HG02885 (cell line): ENCODE measurements at regions not wholly inside any gene's neighbourhood (a gene's known extent, or its start where the extent isn't known, plus 50 kb on each side); places are given as distances from the start of the nearest gene placed in this dataset.

Experiments used
- ATAC-seq: cut with Tn5 transposase; IDR thresholded peaks from one replicate; pipeline ENCODE4 v1.9.1; 2021; ENCODE audit warnings: mild to moderate bottlenecking; ENCODE audit not compliant: unreplicated experiment, poor library complexity

DNA sequence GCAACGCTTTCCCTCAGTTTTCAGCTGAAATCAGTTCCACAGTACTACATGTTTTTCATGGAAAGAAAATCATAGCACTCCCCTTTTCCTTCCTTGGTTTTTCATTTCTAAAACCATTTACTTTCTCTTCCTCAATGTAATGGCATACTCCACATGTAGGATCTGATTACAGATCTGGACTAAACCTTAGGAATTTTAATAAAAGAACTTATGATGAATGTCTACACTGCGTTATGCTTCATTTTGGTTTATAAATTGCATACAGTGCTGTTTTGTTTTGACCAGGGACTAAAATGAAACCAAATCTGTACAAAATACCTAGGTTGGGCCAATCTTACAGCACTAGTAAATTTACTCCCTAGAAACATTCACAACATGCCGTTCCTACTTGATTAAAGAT, 589.9 kb downstream of the TBC1D4 start:
- ATAC-seq = no peak

DNA sequence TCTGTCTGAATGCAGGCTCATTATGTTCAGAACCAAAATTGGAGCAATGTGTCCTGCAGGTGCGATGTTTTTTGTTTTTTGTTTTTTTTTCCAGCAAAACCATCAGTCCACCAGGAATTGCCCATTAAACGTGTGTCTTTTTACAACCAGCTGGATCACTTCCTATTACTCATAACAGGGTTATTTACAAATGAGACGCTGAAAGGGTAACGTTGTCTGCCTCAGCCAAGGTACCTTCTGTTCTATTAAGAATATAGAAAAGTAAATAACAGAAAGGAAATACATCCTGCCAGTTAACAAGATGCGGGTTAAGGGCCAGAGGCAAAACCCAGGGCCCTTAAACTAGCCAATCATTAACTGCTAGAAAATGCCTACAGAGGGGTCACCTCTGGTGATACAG, 590.4 kb downstream of the TBC1D4 start:
- ATAC-seq = no peak

DNA sequence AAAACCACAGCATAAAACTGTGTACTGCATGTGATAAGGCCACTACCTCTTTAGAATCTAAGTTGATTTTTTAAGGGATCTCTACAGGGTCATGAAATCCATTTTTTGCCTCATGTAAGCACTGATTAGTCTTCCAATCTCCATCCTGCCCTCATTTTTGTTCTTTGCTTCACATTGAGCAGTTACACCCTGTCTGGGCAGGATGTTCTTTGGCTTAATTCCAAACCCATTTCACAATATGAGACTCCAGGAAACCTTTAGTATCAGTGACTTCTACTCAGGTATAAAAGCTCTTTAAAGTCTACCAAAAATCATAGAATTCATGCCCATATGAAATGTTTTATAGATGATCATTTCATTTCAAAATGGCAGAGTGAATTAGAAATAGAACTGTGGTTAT, 592.6 kb downstream of the TBC1D4 start:
- no peak for ATAC-seq

DNA sequence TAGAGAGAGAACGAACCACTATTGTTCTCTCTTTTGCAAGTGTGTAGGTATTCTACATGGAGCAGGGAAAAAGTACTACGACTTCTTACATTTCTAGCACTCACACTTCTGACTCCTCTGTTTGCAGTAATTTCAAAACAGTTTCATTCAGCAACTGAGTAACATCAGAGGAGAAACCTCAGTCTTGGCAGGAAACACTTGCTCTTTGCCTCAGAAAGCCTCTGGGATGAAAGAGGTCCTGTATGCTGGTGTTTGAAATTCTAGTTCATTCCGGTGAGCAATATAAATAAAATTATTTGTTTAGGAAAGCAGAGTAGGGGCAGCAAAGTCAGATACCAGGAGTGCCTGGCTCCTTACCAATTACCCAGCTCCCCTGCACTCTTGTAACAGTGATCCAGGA, 595.5 kb downstream of the TBC1D4 start:
- no peak for ATAC-seq

DNA sequence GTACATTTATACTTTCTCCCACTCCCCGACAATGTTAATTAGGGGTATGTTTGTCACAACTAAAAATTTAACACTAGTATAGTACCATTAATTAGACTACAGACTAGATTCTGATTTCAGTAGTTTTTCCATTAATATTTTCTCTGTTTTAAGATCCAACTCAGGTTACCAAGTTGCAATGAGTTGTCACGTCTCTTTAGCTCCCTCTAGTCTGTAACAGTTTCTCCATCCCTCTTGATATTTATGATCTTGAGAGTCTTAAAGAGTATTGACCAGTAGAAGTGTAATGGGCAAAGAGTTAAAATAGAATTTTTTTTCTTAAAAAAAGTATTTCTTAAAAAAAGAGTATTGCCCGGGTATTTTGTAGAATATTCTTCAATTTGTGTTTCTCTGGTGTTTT, 598.1 kb downstream of the TBC1D4 start:
- no peak for ATAC-seq

DNA sequence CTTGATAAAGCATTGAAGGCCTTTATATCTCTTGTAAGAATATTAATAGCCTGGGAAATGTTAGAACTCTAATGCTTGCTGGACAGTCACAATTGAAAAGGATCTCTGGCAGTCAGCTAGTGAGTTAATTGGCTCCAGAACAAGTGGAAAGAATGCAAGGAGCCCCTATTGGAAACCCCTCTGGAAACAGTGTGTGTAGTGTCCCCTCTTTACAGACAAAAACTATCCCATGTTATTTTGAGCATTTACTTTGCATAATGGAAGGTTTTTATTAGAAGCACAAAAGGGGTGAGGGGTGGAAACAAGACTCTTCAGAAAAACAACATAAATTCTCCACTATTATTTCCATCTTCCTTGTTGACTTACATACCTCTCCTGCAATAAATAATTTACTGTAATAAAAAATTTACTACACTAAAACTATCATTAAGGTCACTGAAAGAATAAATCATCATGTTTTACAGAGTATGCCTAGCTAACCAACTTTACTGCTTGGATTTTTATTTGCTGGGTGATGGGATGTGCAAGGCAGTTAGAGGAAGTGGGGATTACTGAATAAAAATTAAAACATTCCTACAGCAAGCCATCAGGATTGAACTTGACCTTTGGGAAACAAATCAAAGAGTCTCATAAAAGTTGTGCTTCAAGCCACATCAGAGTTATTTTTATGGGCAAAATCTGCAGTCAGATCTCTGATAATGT, 610.4 kb downstream of the TBC1D4 start:
- ATAC-seq = no peak

DNA sequence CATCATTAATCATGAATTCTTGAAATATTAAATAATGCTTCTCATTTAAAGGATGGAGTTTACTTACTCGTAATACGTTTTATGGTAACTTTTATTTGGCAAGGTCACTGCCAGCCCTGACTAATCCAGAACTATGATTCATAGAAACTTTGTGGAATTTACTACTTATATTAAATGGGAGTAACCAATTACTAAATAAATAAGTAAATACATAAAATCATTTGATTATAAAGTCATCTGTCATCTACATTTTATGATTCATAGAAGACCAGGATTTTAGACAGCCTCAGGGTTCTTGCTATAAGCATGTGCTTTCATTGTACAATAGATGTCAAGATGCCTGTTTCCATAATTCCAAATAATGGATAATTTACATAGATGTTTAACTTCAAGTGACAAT, 611.1 kb downstream of the TBC1D4 start:
- ATAC-seq = no peak

DNA sequence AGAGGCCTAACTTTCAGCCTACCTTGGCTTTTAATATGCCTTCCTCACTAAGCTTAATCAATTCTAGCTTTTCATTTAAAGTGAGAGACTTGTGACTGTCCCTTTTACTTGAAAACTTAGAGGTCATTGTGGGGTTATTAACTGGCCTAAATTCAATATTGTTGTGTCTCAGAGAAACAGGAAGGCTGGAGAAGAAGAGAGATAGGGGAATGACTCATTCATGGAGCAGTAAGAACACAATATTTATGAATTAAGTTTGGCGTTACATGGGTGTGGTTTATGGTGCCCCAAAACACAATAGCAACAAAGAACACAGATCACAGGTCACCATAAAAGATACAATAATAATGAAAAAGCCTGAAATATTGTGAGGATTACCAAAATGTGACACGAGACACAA, 612.1 kb downstream of the TBC1D4 start:
- ATAC-seq = no peak

DNA sequence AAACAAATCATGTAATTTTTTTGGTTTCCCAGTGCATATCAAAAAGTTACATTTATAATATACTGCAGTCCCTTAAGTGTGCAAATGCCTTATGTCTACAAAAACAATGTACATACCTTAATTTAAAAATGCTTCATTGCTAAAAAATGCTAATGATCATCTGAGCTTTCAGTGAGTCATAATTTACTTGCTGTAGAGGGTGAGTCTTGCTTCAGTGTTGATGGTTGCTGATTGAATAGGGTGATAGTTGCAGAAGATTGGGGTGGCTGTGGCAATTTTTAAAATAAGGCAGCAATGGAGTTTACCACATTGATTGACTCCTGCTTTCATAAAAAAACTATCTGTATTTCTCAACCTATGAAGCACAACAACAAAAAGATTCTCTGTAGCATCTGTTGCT, 613.9 kb downstream of the TBC1D4 start:
- no peak for ATAC-seq

DNA sequence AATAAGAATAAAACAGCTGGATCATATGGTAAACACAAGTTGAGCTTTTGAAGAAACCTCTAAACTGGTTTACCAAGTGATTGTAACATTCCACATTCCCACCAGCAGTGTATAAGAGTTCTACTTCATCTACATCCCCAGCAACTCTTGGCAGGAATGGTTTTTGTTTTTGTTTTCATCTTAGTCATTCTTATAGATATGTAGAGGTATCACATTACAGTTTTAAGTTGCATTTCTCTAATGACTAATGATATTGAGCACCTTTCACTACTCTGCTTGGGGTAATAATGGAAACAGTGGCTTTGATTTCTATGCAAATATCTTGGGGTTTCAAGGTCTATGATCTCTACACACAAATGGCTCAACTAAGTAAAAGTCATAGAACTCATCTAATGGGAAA, 614.5 kb downstream of the TBC1D4 start:
- ATAC-seq = no peak

DNA sequence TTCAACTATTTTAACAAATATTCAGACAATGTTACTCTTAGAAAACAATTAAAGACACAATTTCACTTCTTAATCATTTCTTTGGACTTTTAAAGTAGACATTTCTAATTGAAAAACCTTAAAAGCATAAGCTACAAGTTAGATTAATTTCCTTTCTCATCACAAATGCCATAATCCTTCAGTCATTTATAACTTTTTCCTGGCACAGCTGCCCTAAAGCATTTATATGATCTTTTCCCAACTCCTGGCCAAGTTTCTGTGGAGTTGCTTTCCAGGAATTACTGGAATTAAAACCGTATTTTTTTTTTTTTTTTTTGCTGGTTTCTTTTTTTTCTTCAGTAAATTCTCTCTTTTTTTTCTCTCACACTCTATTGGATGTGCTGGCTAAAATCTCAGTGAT, 615.9 kb downstream of the TBC1D4 start:
- no peak for ATAC-seq

DNA sequence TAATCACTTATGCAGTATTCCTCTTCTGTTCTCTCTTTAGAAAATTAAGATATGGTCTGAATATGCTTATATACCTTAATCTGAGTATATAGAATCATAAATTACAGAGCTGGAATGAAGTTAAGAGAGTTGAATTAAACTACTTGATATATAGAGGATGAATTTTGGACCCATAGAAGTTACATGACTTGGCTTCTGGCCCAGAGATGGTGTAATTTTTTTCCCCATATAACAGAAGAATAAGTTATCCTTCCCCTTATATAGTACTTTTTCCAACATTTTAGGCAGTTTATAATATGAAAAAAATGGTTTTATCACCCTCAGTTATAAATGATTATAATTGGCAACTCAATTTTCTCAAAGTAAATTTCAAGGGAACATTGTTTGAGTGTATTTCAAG, 616.3 kb downstream of the TBC1D4 start:
- no peak for ATAC-seq

DNA sequence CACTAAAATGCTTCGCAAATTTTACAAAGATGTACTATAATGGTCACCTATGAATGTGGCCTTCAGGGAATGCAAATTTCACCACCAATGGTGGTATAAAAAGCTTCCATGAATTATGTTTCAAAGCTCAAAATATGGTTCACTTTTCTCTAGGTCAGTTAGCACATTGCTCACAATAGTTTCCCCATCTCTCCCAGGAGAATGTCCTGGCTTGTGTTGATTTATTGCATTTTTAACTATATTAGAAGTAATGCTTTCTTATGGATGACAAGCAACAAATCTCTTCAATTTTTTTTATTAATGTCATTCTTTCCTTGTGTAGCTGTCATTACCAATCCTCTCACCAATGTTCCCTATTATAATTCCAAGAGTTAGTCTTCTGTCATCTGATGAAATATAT, 621.2 kb downstream of the TBC1D4 start:
- ATAC-seq = no peak

DNA sequence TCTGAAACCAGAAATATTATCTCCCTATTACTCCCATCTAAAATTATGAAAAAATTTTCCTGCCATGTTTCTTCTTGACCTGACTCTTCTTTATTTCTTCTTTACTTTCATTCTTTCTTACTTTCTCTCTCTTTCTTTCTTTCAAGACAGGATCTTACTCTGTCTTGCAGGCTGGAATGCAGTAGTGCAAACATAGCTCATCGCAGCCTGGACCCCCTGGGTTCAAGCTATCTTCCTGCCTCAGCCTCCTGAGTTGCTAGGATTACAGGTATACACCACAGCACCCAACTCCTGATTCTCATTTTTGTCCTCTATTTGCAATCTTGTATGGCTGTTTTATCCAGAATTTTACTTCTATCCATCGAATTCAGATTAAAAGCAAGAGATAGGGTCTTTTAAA, 631.1 kb downstream of the TBC1D4 start:
- ATAC-seq = no peak

DNA sequence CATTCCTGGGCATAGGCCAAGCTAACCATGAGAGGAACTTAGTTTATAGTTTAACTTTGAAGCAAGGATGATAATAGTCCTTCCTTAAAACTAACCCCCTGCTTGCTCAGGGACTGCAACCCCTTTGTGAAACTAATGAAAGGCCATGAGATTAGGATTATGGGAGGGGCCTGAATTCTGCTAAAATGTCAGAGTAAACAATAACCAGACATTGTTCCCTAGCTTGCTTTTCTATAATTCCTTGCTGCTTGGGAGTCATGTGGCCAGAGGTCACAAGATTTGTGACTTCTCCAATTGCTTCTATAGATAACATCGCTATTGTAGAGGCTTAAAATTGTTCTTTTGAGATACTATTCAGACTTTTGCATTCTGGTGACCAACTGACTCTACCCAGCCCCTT, 634.0 kb downstream of the TBC1D4 start:
- ATAC-seq = no peak

DNA sequence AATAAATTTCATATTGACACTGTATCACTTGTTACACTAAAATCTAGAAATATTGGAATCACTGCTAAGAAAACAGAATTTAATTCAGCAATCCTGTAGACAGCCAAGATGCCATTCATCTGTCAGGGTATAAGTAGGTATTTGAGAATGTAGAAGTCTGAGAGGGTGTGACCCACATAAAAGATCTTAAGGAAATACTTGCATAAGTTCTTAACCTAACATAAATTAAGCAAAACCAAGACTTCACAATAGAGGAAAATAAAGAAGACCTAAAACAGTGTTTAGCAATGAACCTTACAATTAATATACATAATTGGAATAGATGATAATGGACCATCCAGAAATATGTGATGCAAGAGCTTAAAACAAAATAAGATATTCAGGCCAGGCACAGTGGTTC, 636.2 kb downstream of the TBC1D4 start:
- no peak for ATAC-seq

DNA sequence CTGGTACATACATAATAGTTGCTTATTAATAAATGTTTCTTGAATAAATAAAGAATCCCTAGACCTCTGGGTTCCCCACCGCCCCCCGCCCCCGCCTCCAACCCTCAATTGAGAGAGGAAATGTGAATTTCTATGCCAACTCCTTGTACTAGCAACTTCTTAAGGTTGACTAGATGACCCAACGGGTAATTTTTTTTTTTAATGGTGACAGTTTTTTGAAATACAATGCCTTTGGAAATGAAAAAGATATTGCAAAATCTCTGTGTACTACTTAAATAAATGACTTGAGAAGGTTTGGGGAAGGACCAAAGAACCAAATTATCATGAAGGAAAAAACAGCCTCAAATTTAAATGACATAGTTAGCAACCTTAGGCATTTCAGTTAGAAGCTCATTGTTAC, 640.3 kb downstream of the TBC1D4 start:
- ATAC-seq = no peak

DNA sequence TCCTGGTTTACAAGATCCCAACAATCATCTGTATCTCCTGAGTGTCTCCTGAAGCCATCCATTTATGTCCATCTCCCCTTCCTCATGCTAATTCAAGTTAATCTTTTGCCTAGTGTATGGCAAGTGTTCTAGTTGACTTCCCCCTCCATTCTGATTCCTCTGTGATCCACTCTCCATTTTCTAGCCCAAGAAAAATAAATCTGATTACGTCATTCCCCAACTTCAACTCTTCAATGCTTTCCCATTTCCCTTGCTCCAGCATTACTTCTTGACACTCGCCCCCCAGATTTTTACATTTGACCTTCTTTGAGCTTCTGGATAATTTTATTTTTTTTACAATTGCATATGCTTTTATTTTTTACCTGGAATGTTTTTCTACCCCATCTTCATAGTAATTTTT, 640.8 kb downstream of the TBC1D4 start:
- ATAC-seq = no peak

DNA sequence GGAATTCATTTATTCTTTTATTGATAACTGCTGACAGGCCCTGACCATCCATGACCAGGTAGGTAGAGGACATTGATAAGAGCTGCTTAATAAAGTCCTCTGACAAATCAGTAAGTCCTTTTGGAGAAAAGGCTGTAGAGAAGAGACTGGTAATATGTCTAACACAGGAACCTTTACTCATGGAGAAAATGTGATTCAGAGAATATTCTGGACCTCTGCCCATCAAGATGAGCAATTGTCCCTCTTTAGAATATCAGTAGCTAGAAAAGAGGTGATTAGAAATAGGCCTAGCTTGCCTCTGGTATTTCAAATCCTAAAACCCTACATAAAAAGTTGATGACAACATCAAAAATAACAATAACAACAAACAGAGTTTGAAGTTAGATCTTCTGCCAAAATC, 642.3 kb downstream of the TBC1D4 start:
- no peak for ATAC-seq

DNA sequence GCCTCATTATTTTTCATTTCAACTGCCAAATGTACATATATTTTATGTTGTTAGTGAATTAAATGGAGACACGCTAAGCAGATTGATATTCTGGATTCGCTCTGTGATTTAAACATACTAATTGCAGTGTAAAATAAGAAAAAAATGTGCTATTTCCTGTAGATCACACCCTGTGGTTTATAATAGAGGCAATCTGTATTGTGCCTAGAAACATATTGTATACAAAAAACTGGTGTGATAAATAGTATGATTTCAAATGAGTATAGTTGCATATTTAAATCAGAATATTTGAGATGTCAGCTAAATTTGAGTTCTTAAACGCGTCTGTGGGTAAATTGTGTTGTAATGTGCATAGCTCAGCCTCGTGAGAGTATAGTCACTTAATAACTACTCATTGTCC, 643.9 kb downstream of the TBC1D4 start:
- no peak for ATAC-seq

DNA sequence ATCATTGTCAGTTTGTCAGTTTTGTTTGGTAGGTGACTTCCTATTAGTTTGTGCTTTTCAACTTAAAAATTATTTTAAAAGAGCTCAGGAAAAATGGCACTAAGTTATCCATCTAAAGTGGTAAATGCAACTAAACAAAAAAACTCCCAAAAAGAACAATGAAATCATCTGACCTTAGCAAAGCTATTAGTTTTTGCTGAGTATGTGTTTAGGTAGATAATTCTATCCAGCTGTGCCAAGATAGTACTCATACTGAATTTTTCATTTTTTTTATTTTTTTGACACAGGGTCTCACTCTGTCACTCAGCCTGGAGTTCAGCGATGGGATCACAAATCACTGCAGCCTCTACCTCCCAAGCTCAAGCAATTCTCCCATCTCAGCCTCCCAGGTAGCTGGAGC, 645.3 kb downstream of the TBC1D4 start:
- no peak for ATAC-seq

DNA sequence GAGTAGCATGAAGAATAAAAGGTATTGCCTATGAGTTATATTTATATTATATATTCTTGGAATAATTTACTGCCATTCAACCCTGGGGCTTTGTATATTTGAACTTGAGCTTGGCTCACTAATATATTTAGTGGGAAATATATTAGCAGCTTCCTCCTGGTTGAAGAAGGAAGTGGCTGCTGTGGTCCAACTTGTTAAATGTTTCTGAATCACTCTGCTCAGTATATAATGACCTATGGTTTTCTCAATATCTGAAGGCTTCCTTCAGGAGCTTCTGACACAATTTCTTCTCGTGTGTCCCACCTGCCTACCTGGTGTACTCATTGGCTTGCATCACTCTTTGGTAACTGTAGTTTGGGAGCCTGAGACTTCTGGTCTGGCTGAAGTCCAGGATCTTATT, 646.4 kb downstream of the TBC1D4 start:
- no peak for ATAC-seq

DNA sequence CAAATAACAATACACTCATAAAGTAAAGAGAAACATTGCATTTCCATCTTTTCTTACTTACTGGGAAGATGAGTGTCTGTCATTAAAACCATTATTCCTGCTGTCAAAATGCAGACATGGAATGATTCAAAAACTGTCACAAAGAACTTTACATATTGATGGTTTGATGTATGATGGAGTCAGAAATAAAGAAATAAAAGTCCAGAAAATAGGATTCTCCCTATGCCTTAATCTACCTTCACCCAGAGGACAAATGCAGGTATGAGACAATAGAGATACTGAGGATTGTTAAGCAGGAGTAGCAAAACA, 656.1 kb downstream of the TBC1D4 start:
- ATAC-seq = no peak
